Stomach (tissue), 8 donors: ENCODE measurements at regions not wholly inside any gene's neighbourhood (a gene's known extent, or its start where the extent isn't known, plus 50 kb on each side); places are given as distances from the start of the nearest gene placed in this dataset.

Experiments used
- DNase-seq, 2 donors: peaks; one replicate each; pipeline versions ENCODE4 v3.0.0 to v3.0.0-alpha.2; 2013 to 2019
- H3K27ac ChIP-seq, 5 donors: fragments of 200-600 bp in 4 of 5; sonication (generic) in 4 of 5; one replicate each; pipeline ENCODE4 v1.5.1; 2013 to 2019; ENCODE audit warnings: mild to moderate bottlenecking in 1 of 5, moderate library complexity in 1 of 5
- H3K27me3 ChIP-seq, 3 donors: fragments of 200-600 bp; sonication (generic); one replicate each; pipeline ENCODE4 v1.5.1; 2017 to 2019; ENCODE audit warnings: mixed run types in 1 of 3
- H3K36me3 ChIP-seq, 4 donors: fragments of 200-600 bp; sonication (generic); 1 replicate in 3 of 4; 2 replicates in 1 of 4; pipeline ENCODE4 v1.5.1; 2016 to 2019
- H3K4me1 ChIP-seq, 4 donors: fragments of 200-600 bp; sonication (generic); one replicate each; pipeline ENCODE4 v1.5.1; 2016 to 2019
- H3K4me3 ChIP-seq, 4 donors: fragments of 200-600 bp; sonication (generic) in 3 of 4; one replicate each; pipeline ENCODE4 v1.5.1; 2016 to 2019; ENCODE audit warnings: mild to moderate bottlenecking in 1 of 4
- H3K9me3 ChIP-seq, 4 donors: fragments of 200-600 bp; sonication (generic); one replicate each; pipeline ENCODE4 v1.5.1; 2016 to 2019
- EP300 ChIP-seq: sonication (generic); formaldehyde crosslinking; IDR thresholded peaks from one replicate; pipeline ENCODE4 v1.6.1; 2017; ENCODE audit warnings: antibody characterized with exemption
- POLR2A ChIP-seq, 4 donors: fragments of 450-650 bp; IDR thresholded peaks; one replicate each; pipeline ENCODE4 v1.6.1; 2016; ENCODE audit warnings: antibody characterized with exemption in 4 of 4, control low read depth in 2 of 4, mild to moderate bottlenecking in 1 of 4, moderate library complexity in 1 of 4
- POLR2AphosphoS5 ChIP-seq, 3 donors: sonication (generic); formaldehyde crosslinking; IDR thresholded peaks; one replicate each; pipeline ENCODE4 v1.6.1; 2016; ENCODE audit warnings: antibody characterized with exemption in 3 of 3
- WGBS, 5 donors: extraction: QIAGEN DNeasy Blood & Tissue Kit in 3 of 5; methylation state at CpG; one replicate each; pipeline versions ENCODE4 v1.1.5 to v1.1.7; 2013 to 2018; 5-methylcytosine and 5-hydroxymethylcytosine counted together
- intact Hi-C: fragments of 100-400 bp; cut with DNase I; formaldehyde crosslinking; loops from one replicate; pipeline ENCODE4 v1.15.1; 2023; ENCODE audit warnings: low total_unique reads
- TF ChIP-seq, protein P1 (sequence below), 7 experiments: fragments of 450-650 bp in 4 of 7; fragments of 200-600 bp in 3 of 7; sonication (generic) in 3 of 7; IDR thresholded peaks; one replicate each; pipeline ENCODE4 v1.5.1; 2016 to 2019; ENCODE audit warnings: antibody characterized with exemption in 7 of 7, control low read depth in 2 of 7, mild to moderate bottlenecking in 1 of 7
- donor health status: healthy with polysubstance abuse.
- donor health status: Bipolar disorder and iron deficiency.
- donor health status: healthy.

DNA sequence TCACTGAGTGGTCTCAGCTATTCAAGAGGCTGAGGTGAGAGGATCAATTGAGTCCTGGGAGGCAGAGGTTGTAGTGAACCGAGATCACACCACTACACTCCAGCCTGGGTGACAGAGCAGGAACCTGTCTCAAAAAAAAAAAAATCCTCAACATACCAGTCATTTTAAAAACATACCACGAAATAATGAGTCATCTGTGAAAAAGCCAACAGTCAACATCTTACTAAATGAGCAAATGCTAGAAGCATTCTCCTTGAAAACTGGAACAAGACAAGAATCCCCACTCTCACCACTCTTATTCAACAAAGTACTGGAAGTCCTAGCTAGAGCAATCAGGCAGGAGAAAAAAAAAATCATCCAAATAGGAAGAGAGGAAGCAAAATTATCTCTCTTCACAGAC lies 104.0 kb upstream of the ARHGEF9 start:
- TF ChIP-seq POLR2AphosphoS5 (IDR thresholded peaks at IDR 0.05) (no peak), POLR2A (IDR thresholded peaks at IDR 0.05) (no peak), EP300 (no peak)
- TF ChIP-seq, protein P1, sequence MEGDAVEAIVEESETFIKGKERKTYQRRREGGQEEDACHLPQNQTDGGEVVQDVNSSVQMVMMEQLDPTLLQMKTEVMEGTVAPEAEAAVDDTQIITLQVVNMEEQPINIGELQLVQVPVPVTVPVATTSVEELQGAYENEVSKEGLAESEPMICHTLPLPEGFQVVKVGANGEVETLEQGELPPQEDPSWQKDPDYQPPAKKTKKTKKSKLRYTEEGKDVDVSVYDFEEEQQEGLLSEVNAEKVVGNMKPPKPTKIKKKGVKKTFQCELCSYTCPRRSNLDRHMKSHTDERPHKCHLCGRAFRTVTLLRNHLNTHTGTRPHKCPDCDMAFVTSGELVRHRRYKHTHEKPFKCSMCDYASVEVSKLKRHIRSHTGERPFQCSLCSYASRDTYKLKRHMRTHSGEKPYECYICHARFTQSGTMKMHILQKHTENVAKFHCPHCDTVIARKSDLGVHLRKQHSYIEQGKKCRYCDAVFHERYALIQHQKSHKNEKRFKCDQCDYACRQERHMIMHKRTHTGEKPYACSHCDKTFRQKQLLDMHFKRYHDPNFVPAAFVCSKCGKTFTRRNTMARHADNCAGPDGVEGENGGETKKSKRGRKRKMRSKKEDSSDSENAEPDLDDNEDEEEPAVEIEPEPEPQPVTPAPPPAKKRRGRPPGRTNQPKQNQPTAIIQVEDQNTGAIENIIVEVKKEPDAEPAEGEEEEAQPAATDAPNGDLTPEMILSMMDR (IDR thresholded peaks at IDR 0.05) = no peak
- no peak for DNase-seq
- WGBS, 5 donors = 44 to 70% (median 59%) methylated on average over 2 of the region's 2 CpGs
- Histone ChIP-seq H3K27me3 (no peaks in the 10 kb centered on the region), H3K4me3 (no peak overlapping the region), H3K9me3 (peaks cover 0 to 35% (median 14%) of the 10 kb centered on the region in 4 donors), H3K27ac (no peak overlapping the region), H3K4me1 (no peaks in the 10 kb centered on the region), H3K36me3 (no peaks in the 10 kb centered on the region)
- intact Hi-C loops = no loop called here

GRCh38 chrX:63884821-63885790 lies 100.1 kb upstream of the ARHGEF9 start:
- Histone ChIP-seq H3K4me1 (no peaks in the 10 kb centered on the region), H3K27me3 (no peaks in the 10 kb centered on the region), H3K9me3 (peaks cover 0 to 9% (median 3%) of the 10 kb centered on the region in 4 donors), H3K36me3 (no peaks in the 10 kb centered on the region), H3K4me3 (no peak overlapping the region), H3K27ac (no peak overlapping the region)
- WGBS, 5 donors = 71 to 88% (median 83%) methylated on average over 6 to 10 of the region's 10 CpGs
- DNase-seq = no peak
- no peak for TF ChIP-seq EP300
- TF ChIP-seq POLR2A (IDR thresholded peaks at IDR 0.05) = no peak
- TF ChIP-seq POLR2AphosphoS5 (IDR thresholded peaks at IDR 0.05) = no peak
- TF ChIP-seq, protein P1 (IDR thresholded peaks at IDR 0.05) = no peak
- intact Hi-C loops = no loop called here

- 72 to 97% (median 94%) methylated on average over 3 of the region's 3 CpGs for WGBS, 5 donors
- no peak overlapping the region for H3K27ac ChIP-seq
- no peak overlapping the region for H3K4me3 ChIP-seq
- TF ChIP-seq POLR2AphosphoS5 (IDR thresholded peaks at IDR 0.05) (no peak), EP300 (no peak), POLR2A (IDR thresholded peaks at IDR 0.05) (no peak)
- TF ChIP-seq, protein P1 (IDR thresholded peaks at IDR 0.05) = no peak
- peaks cover 0 to 12% (median 5%) of the 10 kb centered on the region in 4 donors for H3K9me3 ChIP-seq
- H3K36me3 ChIP-seq = no peaks in the 10 kb centered on the region
- no peaks in the 10 kb centered on the region for H3K4me1 ChIP-seq
- no peaks in the 10 kb centered on the region for H3K27me3 ChIP-seq
- no peak for DNase-seq
- intact Hi-C loops = no loop called here
These were observed 84.5 kb upstream of the ARHGEF9 start for GRCh38 chrX:63869506-63869905.

DNA sequence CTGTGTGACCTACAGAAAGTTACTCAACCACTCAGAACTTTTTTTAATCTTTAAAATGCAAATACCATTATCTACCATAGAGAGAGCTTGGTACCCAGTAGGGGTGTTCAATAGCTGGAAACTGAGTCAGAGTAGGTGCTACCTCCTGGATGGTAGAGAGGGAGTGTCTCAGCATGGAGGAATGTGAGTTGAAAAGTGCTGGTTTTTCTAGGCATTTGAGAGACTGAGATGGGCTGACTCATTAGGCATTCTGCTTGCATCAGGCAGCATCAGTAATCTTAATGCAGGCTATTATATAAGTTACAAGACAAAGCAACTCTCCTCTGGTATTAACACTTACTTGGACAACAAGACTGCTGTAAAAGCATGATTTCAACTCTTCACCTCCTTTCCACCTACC lies 70.9 kb upstream of the ARHGEF9 start:
- peaks cover 0 to 4% (median 0%) of the 10 kb centered on the region in 3 donors for H3K27me3 ChIP-seq
- no peaks in the 10 kb centered on the region for H3K4me1 ChIP-seq
- TF ChIP-seq, protein P1 (IDR thresholded peaks at IDR 0.05) = no peak
- no peak for TF ChIP-seq POLR2AphosphoS5 (IDR thresholded peaks at IDR 0.05)
- no peak for TF ChIP-seq EP300
- no peak for TF ChIP-seq POLR2A (IDR thresholded peaks at IDR 0.05)
- DNase-seq = no peak
- no peaks in the 10 kb centered on the region for H3K9me3 ChIP-seq
- H3K4me3 ChIP-seq = no peak overlapping the region
- intact Hi-C loops = no loop called here
- H3K36me3 ChIP-seq = no peaks in the 10 kb centered on the region
- no peak overlapping the region for H3K27ac ChIP-seq
